ENCODE measurements at regions not wholly inside any gene's neighbourhood (a gene's known extent, or its start where the extent isn't known, plus 50 kb on each side); places are given as distances from the start of the nearest gene placed in this dataset.
"Not testable (repeated sequence)": the region's sequence is repeated elsewhere in the genome, so short reads cannot be mapped to it uniquely, and the experiment has no call there.

GRCh38 chr21:15301014-15301413, 236.2 kb upstream of the NRIP1 start:
- DNase-seq (ENCODE audit: extremely low read depth in 1 of 2, low read depth in 1 of 2), result no peak

GRCh38 chr21:15301736-15302135, 236.9 kb upstream of the NRIP1 start:
- no peak for DNase-seq (ENCODE audit: extremely low read depth in 1 of 2, low read depth in 1 of 2)

DNA sequence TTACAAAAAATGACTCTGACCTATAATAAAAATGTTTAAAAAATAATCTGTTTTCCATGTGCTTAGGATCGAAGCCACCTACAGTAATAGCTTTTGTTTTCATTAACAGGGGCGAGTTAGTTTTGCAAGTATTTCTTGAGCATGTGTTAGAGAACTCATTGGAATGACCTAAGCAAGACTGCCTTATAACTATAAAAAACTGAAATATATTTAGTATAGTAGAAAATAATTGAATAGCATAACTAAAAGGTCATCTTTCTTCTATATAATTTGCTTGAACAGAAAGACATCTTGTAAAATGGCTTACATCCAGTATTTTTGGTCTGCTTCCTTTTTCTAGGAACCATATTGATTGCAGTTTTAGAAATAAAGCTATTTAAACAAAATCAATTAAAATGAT, 241.5 kb upstream of the NRIP1 start:
- no peak for DNase-seq (ENCODE audit: extremely low read depth in 1 of 2, low read depth in 1 of 2)

DNA sequence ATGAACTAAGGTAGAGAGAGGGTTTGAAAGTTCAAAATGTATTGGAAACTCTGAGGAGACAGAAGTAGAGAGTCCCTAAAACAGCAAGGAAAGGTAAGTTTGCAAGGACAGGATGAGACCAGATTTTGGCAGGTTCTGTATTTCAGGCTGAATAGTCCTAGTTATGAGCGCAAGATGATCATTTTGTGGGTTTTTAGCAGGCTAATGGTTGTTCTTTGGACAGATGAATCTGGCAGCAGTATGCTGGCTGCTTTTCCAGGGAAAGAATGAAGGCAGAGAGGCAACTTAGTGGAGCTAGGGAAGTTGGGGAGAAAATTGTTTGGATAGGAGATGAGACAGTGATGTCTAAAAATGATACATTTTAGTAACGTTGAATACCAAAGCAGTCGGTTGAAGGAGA, 243.5 kb upstream of the NRIP1 start:
- DNase-seq (ENCODE audit: extremely low read depth in 1 of 2, low read depth in 1 of 2), result no peak

- DNase-seq (ENCODE audit: extremely low read depth in 1 of 2, low read depth in 1 of 2), result no peak
Measured at GRCh38 chr21:15309022-15309590, 244.3 kb upstream of the NRIP1 start.

DNA sequence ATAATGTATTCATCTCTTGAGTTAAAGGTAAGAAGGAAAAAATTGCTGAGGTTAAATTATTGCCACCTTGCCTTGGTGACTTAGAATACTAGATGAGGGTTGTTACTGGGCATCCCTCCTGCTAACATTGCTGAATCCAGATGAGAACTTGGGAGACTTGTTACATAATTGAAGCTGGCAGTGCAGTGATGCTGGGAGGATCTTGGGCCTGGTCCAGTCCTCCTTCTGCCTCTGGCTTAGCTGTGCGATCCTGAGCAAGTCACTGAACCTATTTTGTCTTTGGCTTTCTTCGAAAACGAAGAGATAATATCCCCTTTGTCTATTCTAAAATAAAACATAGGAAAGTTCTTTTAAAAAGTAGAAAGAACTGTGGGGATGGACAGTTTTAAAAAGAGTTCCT, 244.9 kb upstream of the NRIP1 start:
- no peak for DNase-seq (ENCODE audit: extremely low read depth in 1 of 2, low read depth in 1 of 2)

- no peak for DNase-seq (ENCODE audit: extremely low read depth in 1 of 2, low read depth in 1 of 2)
Measured at GRCh38 chr21:15311510-15311909, 246.7 kb upstream of the NRIP1 start.

DNA sequence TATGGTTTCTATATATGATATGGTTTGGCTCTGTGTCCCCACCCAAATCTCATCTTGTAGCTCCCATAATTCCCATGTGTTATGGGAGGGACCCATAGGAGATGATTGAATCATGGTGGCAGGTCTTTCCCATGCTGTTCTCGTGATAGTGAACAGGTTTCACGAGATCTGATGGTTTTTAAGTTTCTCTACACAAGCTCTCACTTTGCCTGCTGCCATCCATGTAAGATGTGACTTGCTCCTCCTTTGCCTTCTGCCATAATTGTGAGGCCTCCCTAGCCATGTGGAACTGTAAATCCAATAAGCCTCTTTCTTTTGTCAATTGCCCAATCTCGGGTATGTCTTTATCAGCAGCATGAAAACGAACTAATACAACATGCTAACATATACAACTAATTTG, 252.2 kb upstream of the NRIP1 start:
- DNase-seq (ENCODE audit: extremely low read depth in 1 of 2, low read depth in 1 of 2), result not testable (repeated sequence)

DNA sequence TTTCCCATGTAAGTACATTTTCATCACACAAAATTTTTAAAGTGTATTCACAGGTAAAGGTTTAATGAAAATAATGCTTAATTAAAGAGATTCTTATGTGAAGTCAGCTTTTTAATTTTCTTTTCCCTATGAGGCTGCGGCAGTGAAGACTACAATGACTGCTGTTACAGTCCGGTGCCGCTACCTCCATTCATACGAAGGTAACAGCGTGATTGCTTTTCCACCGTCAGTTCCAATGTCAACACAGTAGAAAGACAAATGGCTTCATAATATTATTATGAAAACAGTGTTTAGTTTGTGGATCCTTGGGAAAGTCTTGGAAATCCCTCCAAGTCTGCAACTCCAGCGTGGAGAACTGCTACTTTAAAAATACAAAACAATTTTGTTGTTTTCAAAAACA, 254.9 kb upstream of the NRIP1 start:
- DNase-seq (ENCODE audit: extremely low read depth in 1 of 2, low read depth in 1 of 2), result no peak

DNA sequence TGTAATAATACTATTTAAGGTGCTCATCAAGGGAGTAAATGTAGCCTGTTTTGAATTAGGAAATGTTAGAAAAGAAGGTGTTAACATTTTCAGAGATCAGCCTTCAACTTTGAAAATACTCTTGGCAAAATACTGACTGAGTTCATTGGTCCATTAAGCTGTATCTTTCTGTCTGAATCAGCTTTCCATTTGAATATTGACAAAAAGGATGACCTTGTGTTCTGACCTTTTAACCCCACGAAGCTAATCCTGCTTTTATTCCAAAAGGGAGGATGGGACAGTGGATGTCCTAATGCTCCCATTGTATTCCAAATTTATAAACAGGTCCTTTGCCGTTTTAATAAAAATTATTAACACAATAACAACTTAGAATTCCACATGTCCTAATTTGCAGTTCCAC, 259.7 kb upstream of the NRIP1 start:
- no peak for DNase-seq (ENCODE audit: extremely low read depth in 1 of 2, low read depth in 1 of 2)

DNA sequence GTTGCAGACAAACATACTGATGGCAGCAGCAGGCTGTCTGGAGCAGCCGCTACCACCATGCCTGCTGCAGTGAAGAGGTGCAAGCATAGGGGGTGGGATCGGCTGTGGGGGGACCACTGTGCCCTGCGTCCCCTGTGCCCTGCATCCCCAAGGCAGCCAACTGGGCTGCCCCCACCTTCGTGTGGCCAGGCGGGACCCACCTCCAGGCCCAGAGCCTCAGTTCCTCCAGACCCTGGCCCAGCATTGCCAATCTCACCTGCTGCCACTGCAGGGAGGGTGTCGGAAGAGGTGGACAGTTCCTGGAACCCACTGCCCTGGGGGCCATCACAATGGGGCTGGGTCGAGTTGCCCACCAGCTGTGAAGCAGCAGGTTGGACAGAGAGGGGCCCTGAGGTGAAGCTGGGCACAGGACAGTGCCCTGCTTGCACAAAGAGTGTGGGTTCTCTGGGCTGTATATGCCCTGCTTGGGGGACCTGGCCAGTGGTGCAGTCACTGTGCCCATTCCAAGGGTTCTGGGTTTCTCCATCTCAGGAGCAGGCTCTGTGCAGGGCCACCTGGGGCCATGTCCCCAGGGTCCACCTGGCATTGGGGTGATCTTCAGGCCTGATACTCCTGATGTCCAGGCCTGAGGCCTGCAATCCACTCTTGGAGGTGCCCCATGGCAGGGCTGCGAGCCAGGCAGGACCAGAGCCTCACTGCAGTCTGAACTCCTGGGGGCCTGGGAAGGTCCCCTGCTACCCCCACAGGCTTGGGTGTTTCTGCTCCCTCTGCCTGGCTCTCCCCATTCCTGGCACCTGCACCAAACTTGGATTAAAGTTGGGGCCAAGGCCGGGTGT, 261.4 kb upstream of the NRIP1 start:
- no peak for DNase-seq (ENCODE audit: extremely low read depth in 1 of 2, low read depth in 1 of 2)

- no peak for DNase-seq (ENCODE audit: extremely low read depth in 1 of 2, low read depth in 1 of 2)
Measured at GRCh38 chr21:15327637-15328265, 263.0 kb upstream of the NRIP1 start.

DNA sequence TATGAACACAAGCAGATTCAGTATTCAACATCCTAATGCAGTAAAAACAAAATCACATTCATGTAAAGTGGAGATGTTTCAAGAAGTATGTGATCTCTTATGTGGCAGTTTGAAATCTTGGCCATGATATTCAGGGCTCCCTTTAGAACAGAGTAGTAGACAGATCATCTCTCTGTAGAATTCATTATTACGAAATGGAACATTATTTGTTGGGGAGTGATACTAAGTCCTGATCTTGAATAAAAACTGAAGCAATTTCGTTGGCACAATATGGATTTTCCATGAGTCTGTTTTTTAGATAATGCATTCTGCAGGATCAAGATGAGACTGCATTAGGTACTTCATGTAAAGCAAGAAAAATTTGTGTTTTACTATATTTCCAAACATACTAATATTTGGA, 264.4 kb upstream of the NRIP1 start:
- no peak for DNase-seq (ENCODE audit: extremely low read depth in 1 of 2, low read depth in 1 of 2)

DNA sequence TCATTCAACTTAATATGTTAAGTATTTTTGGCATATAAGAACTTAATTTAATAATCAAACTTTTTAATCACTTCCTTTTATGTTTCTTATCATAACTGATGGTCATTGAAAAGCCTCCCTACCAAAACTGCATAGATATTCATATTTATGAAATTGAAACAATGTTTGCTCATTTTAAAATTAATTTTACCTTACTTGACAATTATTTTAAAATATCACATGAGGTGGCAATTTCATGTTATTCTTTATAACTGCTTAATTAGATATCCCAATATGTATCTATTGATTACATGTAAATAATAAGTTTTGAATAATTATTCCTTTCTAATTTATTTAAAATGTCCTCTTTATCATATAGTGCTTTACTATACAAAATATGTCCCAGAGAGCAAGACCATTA, 266.1 kb upstream of the NRIP1 start:
- DNase-seq (ENCODE audit: extremely low read depth in 1 of 2, low read depth in 1 of 2), result no peak

- no peak for DNase-seq (ENCODE audit: extremely low read depth in 1 of 2, low read depth in 1 of 2)
Measured at GRCh38 chr21:15332572-15332971, 267.8 kb upstream of the NRIP1 start.

GRCh38 chr21:15333136-15333710, 268.4 kb upstream of the NRIP1 start:
- DNase-seq (ENCODE audit: extremely low read depth in 1 of 2, low read depth in 1 of 2), result no peak

DNA sequence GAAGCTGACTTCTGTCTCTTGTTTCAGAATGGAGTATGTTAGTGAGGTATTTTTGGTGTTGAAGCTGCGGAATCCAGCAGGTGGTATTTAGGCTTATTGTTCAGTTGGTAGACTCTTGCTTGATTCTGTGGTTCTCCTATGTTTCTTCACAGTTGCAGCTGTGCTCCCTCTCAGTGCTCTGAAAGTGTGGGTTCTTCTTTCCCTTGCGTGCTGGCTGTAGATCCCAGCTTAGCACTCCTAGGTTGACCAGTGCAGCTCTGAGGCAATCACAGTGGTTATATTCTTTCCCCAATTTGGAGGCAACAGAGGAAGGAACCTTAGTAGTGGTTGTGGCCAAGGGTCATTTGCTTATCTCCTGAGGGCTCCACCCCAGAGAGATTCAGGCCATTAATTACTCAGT, 269.2 kb upstream of the NRIP1 start:
- no peak for DNase-seq (ENCODE audit: extremely low read depth in 1 of 2, low read depth in 1 of 2)

GRCh38 chr21:15343066-15343465, 278.3 kb upstream of the NRIP1 start:
- no peak for DNase-seq (ENCODE audit: extremely low read depth in 1 of 2, low read depth in 1 of 2)

GRCh38 chr21:15352009-15352408, 287.2 kb upstream of the NRIP1 start:
- no peak for DNase-seq (ENCODE audit: extremely low read depth in 1 of 2, low read depth in 1 of 2)

DNA sequence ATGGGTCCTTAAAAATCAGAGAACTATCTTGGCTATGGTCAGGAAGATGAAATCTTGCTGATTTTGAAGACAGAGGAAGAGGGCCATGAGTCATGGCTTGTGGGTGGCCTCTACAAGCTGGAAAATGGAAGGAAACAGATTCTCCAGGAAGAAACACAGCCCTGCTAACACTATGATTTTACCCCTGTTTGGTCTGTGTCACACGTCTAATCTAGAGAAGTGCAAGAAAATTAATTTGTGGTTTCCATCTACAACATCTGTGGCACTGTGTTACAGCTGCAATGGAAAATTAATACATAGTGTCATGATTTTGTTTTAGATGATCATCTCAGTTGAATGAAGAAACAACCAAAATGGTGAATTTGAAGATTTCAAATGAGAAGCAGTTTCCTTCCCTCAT, 288.7 kb upstream of the NRIP1 start:
- DNase-seq (ENCODE audit: extremely low read depth in 1 of 2, low read depth in 1 of 2), result no peak

DNA sequence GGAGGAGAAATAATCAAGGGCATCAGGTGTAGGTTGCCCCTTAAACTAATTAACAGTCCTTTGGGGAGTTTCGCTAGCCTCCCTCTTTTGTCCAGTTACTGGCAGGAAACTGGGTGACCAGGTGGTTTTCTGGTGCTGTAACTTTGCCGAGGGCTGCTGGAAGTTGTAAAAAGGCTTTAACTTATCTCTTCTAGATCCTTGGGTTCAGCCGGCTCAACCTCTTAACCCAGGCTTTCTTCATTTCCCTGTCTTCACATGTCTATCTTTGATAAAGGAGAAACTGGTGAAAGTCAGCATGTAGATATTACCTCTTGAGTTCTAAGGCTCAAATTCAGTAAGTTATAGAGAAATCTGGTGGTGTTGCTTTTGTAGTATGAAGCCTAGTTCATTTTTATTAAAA, 289.7 kb upstream of the NRIP1 start:
- DNase-seq (ENCODE audit: extremely low read depth in 1 of 2, low read depth in 1 of 2), result no peak

- no peak for DNase-seq (ENCODE audit: extremely low read depth in 1 of 2, low read depth in 1 of 2)
Measured at GRCh38 chr21:15355066-15355465, 290.3 kb upstream of the NRIP1 start.

Data from stimulated activated CD8-positive, alpha-beta memory T cell treated with anti-CD3 and anti-CD28 coated beads, Interleukin-7, amount 100 ng/mL, for 48 hours (primary cell).